Right cardiac atrium (tissue), 5 donors: ENCODE measurements at regions not wholly inside any gene's neighbourhood (a gene's known extent, or its start where the extent isn't known, plus 50 kb on each side); places are given as distances from the start of the nearest gene placed in this dataset.

Source experiments
- ATAC-seq, 2 donors: fragments of 200-7000 bp; cut with Tn5 transposase; one replicate each; pipeline versions ENCODE4 v1.8.0 to v1.9.1; 2020; ENCODE audit warnings: moderate library complexity in 2 of 2, mild to moderate bottlenecking in 1 of 2
- DNase-seq, 3 donors: peaks; one replicate each; pipeline ENCODE4 v3.0.0-alpha.2; 2020
- H3K27ac ChIP-seq: one replicate; pipeline ENCODE4 v1.5.1; 2013; ENCODE audit warnings: mild to moderate bottlenecking, low read length, control low read depth, moderate library complexity
- H3K27me3 ChIP-seq: one replicate; pipeline ENCODE4 v1.6.1; 2013; ENCODE audit not compliant: control insufficient read depth, insufficient read depth
- H3K4me1 ChIP-seq: one replicate; pipeline ENCODE4 v1.6.1; 2013; ENCODE audit warnings: low read length; ENCODE audit not compliant: control insufficient read depth, insufficient read depth
- H3K4me3 ChIP-seq: one replicate; pipeline ENCODE4 v1.5.1; 2013; ENCODE audit warnings: low read length, control low read depth
- H3K9me3 ChIP-seq: one replicate; pipeline ENCODE4 v1.6.1; 2013; ENCODE audit warnings: low read length; ENCODE audit not compliant: control insufficient read depth
- WGBS: extraction: QIAGEN DNeasy Blood & Tissue Kit; methylation state at CpG from one replicate; pipeline ENCODE4 v1.1.7; 2013; 5-methylcytosine and 5-hydroxymethylcytosine counted together
- intact Hi-C, 4 donors: fragments of 100-400 bp; cut with DNase I; formaldehyde crosslinking; loops; one replicate each; pipeline versions ENCODE4 v1.11.0 to v1.14.0; 2022 to 2023
- donor health status: healthy with polysubstance abuse.
- donor health status: DM: no; HTN: yes; CAD: no.
- donor health status: DM: no; HTN: no; CAD: no.
- donor health status: DM: no; HTN: yes; CAD: no; lungs with severe emphysema.
- donor health status: DM: yes; HTN: yes; CAD: no.

DNA sequence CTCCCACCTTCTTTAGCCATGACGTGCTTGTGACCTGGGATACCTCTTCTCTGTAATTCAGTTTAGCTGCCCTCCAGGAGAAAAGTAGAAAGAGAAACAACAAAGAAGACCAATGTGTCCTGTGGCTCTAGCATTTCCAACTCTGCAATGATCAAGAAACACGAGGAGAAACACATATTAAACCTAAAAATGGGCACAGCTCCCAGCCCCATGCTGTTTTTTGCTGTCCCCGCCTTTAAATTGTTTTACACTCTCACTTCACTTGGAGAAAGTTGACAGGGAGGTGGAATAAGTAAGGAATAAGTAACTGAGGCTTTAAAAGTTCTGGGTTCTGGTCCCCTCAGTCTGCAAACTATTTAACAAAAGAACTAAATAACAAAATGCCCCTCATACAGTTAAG lies 390.6 kb downstream of the TNS1 start:
- intact Hi-C loops, result no loop called here
- Histone ChIP-seq H3K27ac (no peak overlapping the region), H3K27me3 (no peaks in the 10 kb centered on the region), H3K4me1 (peaks cover 3% of the 10 kb centered on the region), H3K9me3 (no peaks in the 10 kb centered on the region), H3K4me3 (no peak overlapping the region)
- 90% methylated on average over 3 of the region's 3 CpGs for WGBS
- ATAC-seq (no peak), DNase-seq (no peak)

DNA sequence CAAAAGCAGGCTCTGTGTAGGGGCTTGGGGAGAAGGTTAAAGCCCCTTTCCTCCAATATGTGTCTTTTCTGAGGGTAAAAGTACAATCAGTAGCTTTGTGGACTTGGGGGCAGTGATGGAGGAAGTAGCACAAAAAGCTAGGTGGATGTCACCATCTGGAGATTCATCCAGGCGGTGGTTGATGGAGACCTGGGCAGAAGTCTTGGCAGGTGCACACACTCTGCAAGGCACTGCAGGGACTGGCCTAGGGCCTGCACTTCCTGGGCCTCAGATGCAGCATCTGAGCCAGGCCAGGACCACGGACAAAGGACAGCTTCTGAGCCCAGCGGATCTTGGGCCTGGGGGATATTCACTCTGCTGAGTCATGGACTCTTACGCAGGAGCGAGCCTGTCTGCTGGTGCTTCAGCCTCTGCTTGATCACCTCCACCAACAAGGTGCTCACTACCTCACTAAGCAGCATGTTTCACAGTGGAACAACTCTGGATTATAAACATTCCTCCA lies 391.1 kb downstream of the TNS1 start:
- Histone ChIP-seq H3K27me3 (no peaks in the 10 kb centered on the region), H3K27ac (no peak overlapping the region), H3K4me1 (peaks cover 2% of the 10 kb centered on the region), H3K4me3 (no peak overlapping the region), H3K9me3 (no peaks in the 10 kb centered on the region)
- WGBS, result 94% methylated on average over 5 of the region's 5 CpGs
- ATAC-seq, result no peak
- DNase-seq, result no peak
- intact Hi-C loops, result no loop called here

DNA sequence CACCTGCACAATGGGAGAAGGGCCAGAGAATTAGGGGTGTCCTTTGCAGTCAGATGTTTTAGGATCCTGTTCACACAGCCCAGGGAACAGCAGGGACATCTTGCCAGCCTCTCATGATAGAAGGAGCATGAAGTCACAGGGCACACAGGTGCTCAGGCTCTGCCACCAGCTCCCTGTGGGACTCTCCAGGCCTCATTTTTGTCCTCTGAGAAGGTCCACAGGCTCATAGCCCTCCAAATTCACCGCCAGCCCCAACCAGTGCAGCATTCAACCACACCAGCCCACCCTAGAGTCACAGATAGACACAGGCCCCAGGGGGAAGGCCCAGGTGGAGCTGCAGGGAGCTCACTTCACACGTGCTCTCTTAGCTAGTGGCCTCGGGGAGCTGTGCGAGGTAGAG lies 391.7 kb downstream of the TNS1 start:
- intact Hi-C loops, result no loop called here
- WGBS, result 92% methylated on average over 4 of the region's 4 CpGs
- no peak overlapping the region for H3K4me3 ChIP-seq
- no peaks in the 10 kb centered on the region for H3K9me3 ChIP-seq
- ATAC-seq (no peak), DNase-seq (no peak)
- no peak overlapping the region for H3K27ac ChIP-seq
- no peaks in the 10 kb centered on the region for H3K27me3 ChIP-seq
- no peaks in the 10 kb centered on the region for H3K4me1 ChIP-seq

GRCh38 chr2:217610401-217610814 lies 392.4 kb downstream of the TNS1 start:
- ATAC-seq, result no peak
- 67% methylated on average over 6 of the region's 6 CpGs for WGBS
- no peaks in the 10 kb centered on the region for H3K27me3 ChIP-seq
- no peak overlapping the region for H3K27ac ChIP-seq
- intact Hi-C loops, result no loop called here
- no peaks in the 10 kb centered on the region for H3K9me3 ChIP-seq
- H3K4me1 ChIP-seq, result no peaks in the 10 kb centered on the region
- no peak overlapping the region for H3K4me3 ChIP-seq
- no peak for DNase-seq

DNA sequence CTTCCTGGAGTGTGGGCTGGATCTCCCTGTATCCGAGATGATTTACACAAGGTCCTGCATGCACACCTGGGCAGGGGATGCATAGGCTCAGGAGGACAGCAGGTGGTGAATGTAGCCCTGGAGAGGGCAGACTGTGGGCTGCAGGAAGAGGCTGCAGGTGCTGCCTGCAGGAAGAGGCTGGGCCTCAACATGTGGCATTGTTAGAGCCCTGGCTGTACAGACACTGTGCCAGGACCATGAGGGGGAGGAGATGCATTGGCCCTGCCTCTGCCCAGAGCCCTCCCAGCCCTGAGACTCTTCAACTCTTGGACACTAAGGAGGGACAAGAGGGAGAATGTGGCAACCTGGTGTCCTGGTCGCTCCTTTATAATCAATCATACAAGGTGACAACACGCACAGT lies 392.8 kb downstream of the TNS1 start:
- ATAC-seq, result no peak
- Histone ChIP-seq H3K27me3 (no peaks in the 10 kb centered on the region), H3K27ac (no peak overlapping the region), H3K4me1 (no peaks in the 10 kb centered on the region), H3K4me3 (no peak overlapping the region), H3K9me3 (no peaks in the 10 kb centered on the region)
- no peak for DNase-seq
- intact Hi-C loops, result no loop called here
- 87% methylated on average over 3 of the region's 3 CpGs for WGBS

- Histone ChIP-seq H3K4me3 (no peak overlapping the region), H3K27me3 (no peaks in the 10 kb centered on the region), H3K27ac (no peak overlapping the region), H3K9me3 (no peaks in the 10 kb centered on the region), H3K4me1 (no peaks in the 10 kb centered on the region)
- DNase-seq, result no peak
- WGBS, result 83% methylated on average over 1 of the region's 1 CpG
- ATAC-seq, result no peak
- intact Hi-C loops, result no loop called here
Measured at GRCh38 chr2:217606296-217606695, 396.5 kb downstream of the TNS1 start.

GRCh38 chr2:217604527-217605194 lies 398.1 kb downstream of the TNS1 start:
- Histone ChIP-seq H3K9me3 (no peaks in the 10 kb centered on the region), H3K4me3 (no peak overlapping the region), H3K27ac (peak overlapping the region; percentile 8), H3K27me3 (no peaks in the 10 kb centered on the region), H3K4me1 (no peaks in the 10 kb centered on the region)
- WGBS, result 34% methylated on average over 9 of the region's 9 CpGs
- peak in 2 of 3 donors; percentile 68 to 75 for DNase-seq
- intact Hi-C loops, result no loop called here
- peak; percentile 50 to 69 for ATAC-seq

DNA sequence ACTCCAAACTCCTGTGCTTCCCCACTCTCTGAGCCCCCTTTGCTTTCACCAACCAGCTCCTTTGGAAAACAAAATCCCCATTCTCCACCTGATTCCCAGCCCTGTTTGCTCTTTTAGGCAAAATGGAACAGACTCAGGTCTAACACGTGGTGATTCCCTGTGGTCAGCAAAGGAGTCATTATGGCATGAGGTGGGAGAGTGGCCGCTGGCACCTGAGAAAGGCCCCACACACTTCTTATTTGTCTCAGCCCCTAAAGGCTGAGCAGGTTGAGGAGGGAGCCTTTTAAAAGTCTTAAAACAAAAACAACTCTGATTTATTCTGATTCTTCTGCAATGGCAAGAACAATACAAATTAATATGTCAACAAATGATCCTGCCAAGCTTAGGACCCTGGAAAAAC lies 401.2 kb downstream of the TNS1 start:
- Histone ChIP-seq H3K27ac (no peak overlapping the region), H3K27me3 (no peaks in the 10 kb centered on the region), H3K4me1 (peaks cover 1% of the 10 kb centered on the region), H3K9me3 (no peaks in the 10 kb centered on the region), H3K4me3 (no peak overlapping the region)
- no peak for ATAC-seq
- DNase-seq, result no peak
- WGBS, result 88% methylated on average over 2 of the region's 2 CpGs
- intact Hi-C loops, result no loop called here

GRCh38 chr2:217599906-217600305 lies 402.9 kb downstream of the TNS1 start:
- 93% methylated on average over 3 of the region's 3 CpGs for WGBS
- H3K9me3 ChIP-seq, result no peaks in the 10 kb centered on the region

GRCh38 chr2:217597681-217598080 lies 405.1 kb downstream of the TNS1 start:
- Histone ChIP-seq H3K9me3 (no peaks in the 10 kb centered on the region), H3K4me3 (no peak overlapping the region)
- 93% methylated on average over 6 of the region's 6 CpGs for WGBS

More at GRCh38 chr2:217599906-217600305, 402.9 kb downstream of the TNS1 start:
- Histone ChIP-seq H3K27ac (no peak overlapping the region), H3K4me1 (peaks cover 1% of the 10 kb centered on the region), H3K4me3 (no peak overlapping the region), H3K27me3 (no peaks in the 10 kb centered on the region)
- no peak for ATAC-seq
- DNase-seq, result no peak
- intact Hi-C loops, result no loop called here

DNA sequence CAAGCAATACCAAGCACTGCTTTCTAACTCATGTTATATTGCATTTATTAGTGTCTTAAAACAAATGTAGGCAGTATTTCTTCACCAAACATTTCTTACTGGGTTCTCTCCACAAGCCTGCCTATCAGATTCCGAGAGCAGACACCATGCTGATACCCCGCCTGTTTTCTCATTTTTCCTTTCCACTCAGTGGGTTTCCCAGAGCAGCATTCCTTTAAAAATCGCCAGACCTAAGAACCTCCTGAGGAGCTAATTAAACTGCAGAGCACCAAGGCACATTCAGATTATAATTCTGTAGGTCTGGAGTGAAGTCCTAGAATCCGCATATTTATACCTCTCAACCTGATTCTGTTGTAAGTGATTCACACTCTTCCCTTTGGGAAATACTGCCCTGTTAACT lies 405.6 kb downstream of the TNS1 start:
- intact Hi-C loops, result no loop called here
- Histone ChIP-seq H3K4me3 (no peak overlapping the region), H3K4me1 (peaks cover 1% of the 10 kb centered on the region), H3K27me3 (no peaks in the 10 kb centered on the region), H3K9me3 (no peaks in the 10 kb centered on the region), H3K27ac (no peak overlapping the region)
- ATAC-seq, result no peak
- no peak for DNase-seq
- WGBS, result 88% methylated on average over 4 of the region's 4 CpGs

More at GRCh38 chr2:217597681-217598080, 405.1 kb downstream of the TNS1 start:
- DNase-seq (no peak), ATAC-seq (no peak)
- no peaks in the 10 kb centered on the region for H3K27me3 ChIP-seq
- H3K4me1 ChIP-seq, result peaks cover 1% of the 10 kb centered on the region
- intact Hi-C loops, result no loop called here
- H3K27ac ChIP-seq, result no peak overlapping the region

DNA sequence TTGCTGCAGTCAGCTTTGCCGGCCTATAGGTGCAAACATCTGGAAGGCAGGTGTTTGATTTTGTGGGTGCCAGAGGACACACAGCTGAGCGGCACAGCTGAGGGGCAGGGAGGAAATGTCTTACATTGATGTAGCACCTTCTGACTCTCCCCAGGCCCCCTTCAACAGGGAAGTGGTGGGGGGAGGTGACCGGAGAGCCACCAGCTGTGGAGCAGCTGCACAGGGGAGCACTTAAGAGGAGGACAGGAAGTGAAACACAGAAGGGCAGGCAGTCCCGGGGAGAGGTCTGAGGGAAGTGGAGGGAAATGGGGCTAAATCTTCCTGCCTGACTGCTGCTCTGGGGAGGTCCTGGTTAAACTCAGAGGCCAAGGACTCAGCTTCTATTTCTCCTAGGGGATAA lies 409.1 kb downstream of the TNS1 start:
- Histone ChIP-seq H3K27me3 (no peaks in the 10 kb centered on the region), H3K4me1 (peaks cover 1% of the 10 kb centered on the region), H3K27ac (no peak overlapping the region), H3K4me3 (no peak overlapping the region), H3K9me3 (no peaks in the 10 kb centered on the region)
- no peak for ATAC-seq
- DNase-seq, result no peak
- 63% methylated on average over 4 of the region's 4 CpGs for WGBS
- intact Hi-C loops, result no loop called here
